Loucy (cell line): ENCODE measurements at regions not wholly inside any gene's neighbourhood (a gene's known extent, or its start where the extent isn't known, plus 50 kb on each side); places are given as distances from the start of the nearest gene placed in this dataset.

Source experiments
- H2AFZ ChIP-seq: fragments of 200-600 bp; sonication (generic); 2 replicates; pipeline ENCODE4 v1.6.0; 2016; ENCODE audit warnings: antibody characterized with exemption, mild to moderate bottlenecking, low read length, moderate library complexity
- H3F3A ChIP-seq: fragments of 200-600 bp; 2 replicates; pipeline ENCODE4 v1.6.0; 2016; ENCODE audit warnings: antibody characterized with exemption, low read depth, mild to moderate bottlenecking
- H3K27me3 ChIP-seq: fragments of 200-600 bp; sonication (generic); 2 replicates; pipeline ENCODE4 v1.6.1; 2014; ENCODE audit warnings: low read length, mild to moderate bottlenecking; ENCODE audit not compliant: insufficient read depth, poor library complexity, severe bottlenecking
- H3K36me3 ChIP-seq: fragments of 200-600 bp; sonication (generic); 2 replicates; pipeline ENCODE4 v1.6.1; 2016; ENCODE audit warnings: low read length; ENCODE audit not compliant: insufficient read depth
- H3K4me1 ChIP-seq: fragments of 200-600 bp; sonication (generic); 2 replicates; pipeline ENCODE4 v1.5.1; 2014; ENCODE audit warnings: low read length, mild to moderate bottlenecking; ENCODE audit not compliant: insufficient read depth, poor library complexity, severe bottlenecking
- H3K4me2 ChIP-seq: fragments of 200-600 bp; sonication (generic); 2 replicates; pipeline ENCODE4 v1.6.0; 2014; ENCODE audit warnings: antibody characterized with exemption, low read length, low read depth, mild to moderate bottlenecking; ENCODE audit not compliant: poor library complexity, severe bottlenecking
- H3K4me3 ChIP-seq: fragments of 200-600 bp; sonication (generic); 2 replicates; pipeline ENCODE4 v1.5.1; 2014; ENCODE audit warnings: low read length, mild to moderate bottlenecking, mixed read lengths; ENCODE audit not compliant: poor library complexity, severe bottlenecking
- H3K79me2 ChIP-seq: fragments of 200-600 bp; sonication (generic); 2 replicates; pipeline ENCODE4 v1.6.1; 2014; ENCODE audit warnings: low read length; ENCODE audit not compliant: insufficient read depth
- H3K9ac ChIP-seq: fragments of 200-600 bp; sonication (generic); 2 replicates; pipeline ENCODE4 v1.6.0; 2014; ENCODE audit warnings: mild to moderate bottlenecking, low read depth, low read length, moderate library complexity; ENCODE audit not compliant: poor library complexity, severe bottlenecking
- H3K9me2 ChIP-seq: fragments of 200-600 bp; sonication (generic); replicated peaks from 2 replicates; pipeline ENCODE4 v1.6.1; 2016; ENCODE audit warnings: low read depth, low read length, mixed read lengths
- H3K9me3 ChIP-seq: fragments of 200-600 bp; sonication (generic); 2 replicates; pipeline ENCODE4 v1.6.1; 2014; ENCODE audit warnings: mild to moderate bottlenecking, antibody characterized with exemption, low read length, low read depth; ENCODE audit not compliant: insufficient read depth
- H4K20me1 ChIP-seq: fragments of 200-600 bp; sonication (generic); 2 replicates; pipeline ENCODE4 v1.6.0; 2014; ENCODE audit warnings: antibody characterized with exemption, low read length, mild to moderate bottlenecking; ENCODE audit not compliant: insufficient read depth, poor library complexity, severe bottlenecking
- CTCF ChIP-seq: fragments of 200-600 bp; sonication (generic); conservative IDR thresholded peaks from 2 replicates; pipeline ENCODE4 v1.5.1; 2014; ENCODE audit warnings: mild to moderate bottlenecking, antibody characterized with exemption, low read length
- EZH2phosphoT487 ChIP-seq: fragments of 200-600 bp; IDR thresholded peaks from 2 replicates; pipeline ENCODE4 v1.6.1; 2018; ENCODE audit warnings: antibody characterized with exemption, mild to moderate bottlenecking, moderate library complexity, borderline replicate concordance

GRCh38 chr19:31545777-31546176, 196.5 kb upstream of the TSHZ3 start:
- Histone ChIP-seq H3K4me1 (no peaks in the 10 kb centered on the region), H3K4me2 (no peak overlapping the region), H2AFZ (no peak overlapping the region), H3K9me2 (no peaks in the 10 kb centered on the region), H3K9me3 (no peaks in the 10 kb centered on the region; the same call in 1 of the 2 replicates), H3F3A (no peaks in the 10 kb centered on the region), H3K9ac (no peak overlapping the region), H3K36me3 (no peaks in the 10 kb centered on the region), H4K20me1 (no peaks in the 10 kb centered on the region), H3K4me3 (no peak overlapping the region), H3K27me3 (no peaks in the 10 kb centered on the region), H3K79me2 (no peaks in the 10 kb centered on the region)
- TF ChIP-seq EZH2phosphoT487 (no peak), CTCF (no peak)

- H3K4me2 ChIP-seq = no peak overlapping the region
- no peaks in the 10 kb centered on the region for H3K79me2 ChIP-seq
- no peak overlapping the region for H2AFZ ChIP-seq
- H3K27me3 ChIP-seq = no peaks in the 10 kb centered on the region
- no peak overlapping the region for H3K4me3 ChIP-seq
- H3K9ac ChIP-seq = no peak overlapping the region
- no peaks in the 10 kb centered on the region; the same call in 1 of the 2 replicates for H3K9me3 ChIP-seq
- H4K20me1 ChIP-seq = no peaks in the 10 kb centered on the region
- H3F3A ChIP-seq = no peaks in the 10 kb centered on the region
- TF ChIP-seq CTCF (no peak), EZH2phosphoT487 (no peak)
- no peaks in the 10 kb centered on the region for H3K9me2 ChIP-seq
- H3K36me3 ChIP-seq = no peaks in the 10 kb centered on the region
- no peaks in the 10 kb centered on the region for H3K4me1 ChIP-seq
Measured at GRCh38 chr19:31546205-31546960, 197.1 kb upstream of the TSHZ3 start.

GRCh38 chr19:31548941-31549340, 199.7 kb upstream of the TSHZ3 start:
- no peaks in the 10 kb centered on the region for H3K9me2 ChIP-seq
- no peak overlapping the region for H3K9ac ChIP-seq
- no peak overlapping the region for H3K4me3 ChIP-seq
- H3K4me2 ChIP-seq = no peak overlapping the region
- H3K36me3 ChIP-seq = no peaks in the 10 kb centered on the region
- no peaks in the 10 kb centered on the region for H3K79me2 ChIP-seq
- no peaks in the 10 kb centered on the region for H3K27me3 ChIP-seq
- TF ChIP-seq CTCF = peak; percentile 35; the same call in 1 of the 2 replicates
- TF ChIP-seq EZH2phosphoT487 = no peak
- no peaks in the 10 kb centered on the region for H3F3A ChIP-seq
- no peak overlapping the region for H2AFZ ChIP-seq
- no peaks in the 10 kb centered on the region for H3K4me1 ChIP-seq
- H4K20me1 ChIP-seq = no peaks in the 10 kb centered on the region
- H3K9me3 ChIP-seq = peaks cover 6% of the 10 kb centered on the region; the same call in 1 of the 2 replicates
